Astrocyte (in vitro differentiated cells and primary cell): ENCODE measurements at regions not wholly inside any gene's neighbourhood (a gene's known extent, or its start where the extent isn't known, plus 50 kb on each side); places are given as distances from the start of the nearest gene placed in this dataset.

Experiments
- EZH2 ChIP-seq: IDR thresholded peaks from 2 replicates; pipeline ENCODE4 v1.6.1; 2012; ENCODE audit warnings: mild to moderate bottlenecking, low read length, inconsistent platforms; ENCODE audit not compliant: insufficient read depth
- TF ChIP-seq, protein P1 (sequence below): IDR thresholded peaks from 2 replicates; pipeline ENCODE4 v1.5.1; 2011; ENCODE audit warnings: low read depth, mild to moderate bottlenecking, inconsistent platforms, low read length, moderate library complexity; ENCODE audit not compliant: insufficient read depth

DNA sequence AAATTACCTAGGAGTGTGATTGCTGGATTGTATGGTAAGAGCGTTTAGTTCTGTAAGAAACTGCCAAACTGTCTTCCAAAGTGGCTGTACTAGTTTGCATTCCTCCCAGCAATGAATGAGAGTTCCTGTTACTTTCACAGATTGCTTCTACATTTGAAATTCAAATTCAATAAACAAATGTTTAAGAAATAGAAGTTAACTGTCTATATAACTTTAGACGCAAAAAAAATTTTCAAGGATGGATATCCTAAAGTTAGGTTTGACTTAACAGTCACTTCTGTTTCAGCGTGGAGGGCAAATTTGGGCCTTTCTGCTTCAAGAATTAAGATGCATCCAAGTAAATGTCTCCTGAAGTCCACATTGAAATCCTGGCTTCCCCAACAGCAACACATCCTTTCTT is 445.6 kb downstream of the TAF11L14 start:
- TF ChIP-seq, protein P1, sequence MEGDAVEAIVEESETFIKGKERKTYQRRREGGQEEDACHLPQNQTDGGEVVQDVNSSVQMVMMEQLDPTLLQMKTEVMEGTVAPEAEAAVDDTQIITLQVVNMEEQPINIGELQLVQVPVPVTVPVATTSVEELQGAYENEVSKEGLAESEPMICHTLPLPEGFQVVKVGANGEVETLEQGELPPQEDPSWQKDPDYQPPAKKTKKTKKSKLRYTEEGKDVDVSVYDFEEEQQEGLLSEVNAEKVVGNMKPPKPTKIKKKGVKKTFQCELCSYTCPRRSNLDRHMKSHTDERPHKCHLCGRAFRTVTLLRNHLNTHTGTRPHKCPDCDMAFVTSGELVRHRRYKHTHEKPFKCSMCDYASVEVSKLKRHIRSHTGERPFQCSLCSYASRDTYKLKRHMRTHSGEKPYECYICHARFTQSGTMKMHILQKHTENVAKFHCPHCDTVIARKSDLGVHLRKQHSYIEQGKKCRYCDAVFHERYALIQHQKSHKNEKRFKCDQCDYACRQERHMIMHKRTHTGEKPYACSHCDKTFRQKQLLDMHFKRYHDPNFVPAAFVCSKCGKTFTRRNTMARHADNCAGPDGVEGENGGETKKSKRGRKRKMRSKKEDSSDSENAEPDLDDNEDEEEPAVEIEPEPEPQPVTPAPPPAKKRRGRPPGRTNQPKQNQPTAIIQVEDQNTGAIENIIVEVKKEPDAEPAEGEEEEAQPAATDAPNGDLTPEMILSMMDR, result no peak
- TF ChIP-seq EZH2, result no peak
